ENCODE measurements at regions not wholly inside any gene's neighbourhood (a gene's known extent, or its start where the extent isn't known, plus 50 kb on each side); places are given as distances from the start of the nearest gene placed in this dataset.

DNA sequence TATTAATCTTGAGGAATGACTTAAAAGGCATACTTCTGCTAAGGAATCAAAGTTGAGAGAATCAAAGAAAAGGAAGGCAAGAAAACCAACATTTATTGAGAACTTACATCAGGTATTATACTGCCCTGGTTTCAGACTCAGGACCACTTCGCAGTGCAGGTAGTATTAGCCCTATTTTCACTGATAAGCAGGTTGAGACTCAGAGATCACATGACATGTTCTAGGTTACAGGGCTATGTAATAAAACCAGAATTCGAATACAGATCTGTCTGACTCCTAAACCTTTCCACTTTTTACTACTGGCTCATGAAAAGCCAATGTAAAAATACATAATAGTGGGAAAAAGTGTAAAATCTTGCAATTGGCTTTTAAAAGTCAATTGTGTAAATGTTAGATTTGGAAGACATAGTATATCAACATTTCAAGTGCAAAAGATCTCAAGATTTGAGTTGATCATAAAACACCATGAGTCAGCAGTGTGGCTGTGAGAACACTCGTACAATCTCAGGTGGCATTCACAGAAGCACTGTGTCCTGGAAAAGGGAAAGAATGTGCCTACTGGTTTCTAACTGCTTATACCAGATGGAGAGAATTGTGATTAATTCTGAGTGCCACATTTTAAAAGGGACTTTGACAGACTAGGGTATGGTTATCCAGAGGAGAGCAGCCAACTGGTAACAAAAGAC is 195.8 kb upstream of the MKLN1 start:
- no peak for TF ChIP-seq CTCF (conservative IDR thresholded peaks at IDR 0.05; ENCODE audit: low read depth, low read length)
- no peak overlapping the region for H3K4me3 ChIP-seq (ENCODE audit: low read length)
- DNase-seq (ENCODE audit: low read depth) = no peak

DNA sequence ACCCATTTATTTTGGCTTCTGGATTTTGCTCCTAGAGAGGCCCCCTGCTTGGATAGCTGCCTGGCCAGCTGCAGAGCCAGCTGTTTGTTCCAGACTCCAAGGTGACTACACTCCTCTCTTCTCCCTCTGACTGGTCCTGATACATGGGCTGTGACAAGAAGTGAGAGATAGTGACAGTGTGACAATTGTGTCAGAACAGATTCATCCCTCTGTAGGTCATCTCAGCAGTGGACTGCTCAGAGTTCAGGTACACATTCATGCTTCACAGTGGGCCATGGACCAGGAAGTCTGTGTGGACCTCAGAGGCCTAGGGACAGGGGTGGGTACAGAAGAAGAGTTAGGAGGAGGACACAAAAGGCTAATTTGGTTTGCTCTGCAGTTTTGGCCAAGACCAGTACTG is 188.2 kb upstream of the MKLN1 start:
- TF ChIP-seq CTCF (conservative IDR thresholded peaks at IDR 0.05; ENCODE audit: low read depth, low read length) = no peak
- DNase-seq (ENCODE audit: low read depth) = no peak
- H3K4me3 ChIP-seq (ENCODE audit: low read length) = no peak overlapping the region

- no peak for TF ChIP-seq CTCF (conservative IDR thresholded peaks at IDR 0.05; ENCODE audit: low read depth, low read length)
- H3K4me3 ChIP-seq (ENCODE audit: low read length) = no peak overlapping the region
- no peak for DNase-seq (ENCODE audit: low read depth)
Observed at GRCh38 chr7:131141443-131141967, 186.2 kb upstream of the MKLN1 start.

DNA sequence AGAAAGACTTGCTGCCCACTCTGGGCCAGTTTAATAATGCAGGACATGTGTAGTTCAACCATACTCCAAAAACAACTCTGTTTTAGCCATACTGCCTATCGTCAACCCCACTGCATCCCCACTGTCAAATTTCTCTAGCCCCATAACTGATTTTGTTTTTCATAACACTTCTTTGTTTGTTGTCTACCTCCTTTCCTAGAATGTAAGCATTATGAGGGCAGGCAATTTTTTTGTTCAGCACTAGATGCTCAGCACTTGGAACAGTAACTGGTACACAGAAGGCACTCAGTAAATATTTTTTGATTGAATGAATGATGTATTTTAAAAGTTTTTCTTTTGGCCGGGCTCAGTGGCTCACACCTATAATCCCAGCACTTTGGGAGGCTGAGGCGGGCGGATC is 183.8 kb upstream of the MKLN1 start:
- DNase-seq (ENCODE audit: low read depth) = no peak
- no peak for TF ChIP-seq CTCF (conservative IDR thresholded peaks at IDR 0.05; ENCODE audit: low read depth, low read length)
- no peak overlapping the region for H3K4me3 ChIP-seq (ENCODE audit: low read length)

- H3K4me3 ChIP-seq (ENCODE audit: low read length) = no peak overlapping the region
- no peak for TF ChIP-seq CTCF (conservative IDR thresholded peaks at IDR 0.05; ENCODE audit: low read depth, low read length)
- no peak for DNase-seq (ENCODE audit: low read depth)
Observed at GRCh38 chr7:131145026-131145425, 182.7 kb upstream of the MKLN1 start.

DNA sequence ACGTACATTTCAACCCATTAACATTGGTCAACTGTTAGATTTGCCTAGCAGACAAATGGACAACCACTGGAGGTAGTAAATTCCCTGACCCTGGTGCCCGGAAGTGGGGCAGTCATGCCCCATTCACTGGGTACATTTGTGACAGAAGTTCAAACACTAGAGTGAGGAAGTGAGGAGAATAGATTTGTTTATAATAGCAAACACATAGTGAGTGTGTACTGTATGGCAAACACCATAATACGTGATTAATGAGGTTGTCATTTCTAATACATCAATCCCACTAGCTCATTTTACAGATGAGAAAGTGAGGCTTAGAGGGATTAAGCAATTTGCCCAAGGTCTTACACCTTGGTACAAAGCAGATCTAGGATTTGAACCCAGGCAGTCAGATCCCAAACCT is 181.9 kb upstream of the MKLN1 start:
- H3K4me3 ChIP-seq (ENCODE audit: low read length) = no peak overlapping the region
- DNase-seq (ENCODE audit: low read depth) = no peak
- TF ChIP-seq CTCF (conservative IDR thresholded peaks at IDR 0.05; ENCODE audit: low read depth, low read length) = no peak

GRCh38 chr7:131147604-131148003 is 180.1 kb upstream of the MKLN1 start:
- H3K4me3 ChIP-seq (ENCODE audit: low read length) = no peak overlapping the region
- no peak for TF ChIP-seq CTCF (conservative IDR thresholded peaks at IDR 0.05; ENCODE audit: low read depth, low read length)
- peak; percentile 32 for DNase-seq (ENCODE audit: low read depth)
